ENCODE measurements at regions not wholly inside any gene's neighbourhood (a gene's known extent, or its start where the extent isn't known, plus 50 kb on each side); places are given as distances from the start of the nearest gene placed in this dataset.

GRCh38 chr6:82738773-82739172 lies 326.9 kb downstream of the UBE3D start:
- H3K27me3 ChIP-seq (ENCODE audit: control insufficient read depth in 1 of 2, insufficient read depth in 2 of 2, low read length in 1 of 2): no peaks in the 10 kb centered on the region
- no peaks in the 10 kb centered on the region for H3K36me3 ChIP-seq (ENCODE audit: control insufficient read depth in 1 of 2, insufficient read depth in 2 of 2, low read length in 1 of 2)
- H3K4me3 ChIP-seq (ENCODE audit: low read length in 2 of 2): no peak overlapping the region
- intact Hi-C loops (cut with DNase I): no loop called here
- H3K27ac ChIP-seq (ENCODE audit: low read depth in 1 of 2, low read length in 2 of 2): no peak overlapping the region
- WGBS, 2 donors: 17 to 26% methylated on average over 1 of the region's 1 CpG
- DNase-seq (no peak), ATAC-seq (ENCODE audit: low FRiP score) (no peak)
- H3K4me1 ChIP-seq (ENCODE audit: control insufficient read depth in 1 of 2, insufficient read depth in 2 of 2, low read length in 2 of 2): no peaks in the 10 kb centered on the region
- no peaks in the 10 kb centered on the region for H3K9me3 ChIP-seq (ENCODE audit: control insufficient read depth, low read length)

GRCh38 chr6:82739303-82739702 lies 326.3 kb downstream of the UBE3D start:
- intact Hi-C loops (cut with DNase I): no loop called here
- WGBS, 2 donors: 3 to 8% methylated on average over 1 of the region's 1 CpG
- Histone ChIP-seq H3K27me3 (ENCODE audit: control insufficient read depth in 1 of 2, insufficient read depth in 2 of 2, low read length in 1 of 2) (no peaks in the 10 kb centered on the region), H3K27ac (ENCODE audit: low read depth in 1 of 2, low read length in 2 of 2) (no peak overlapping the region), H3K4me3 (ENCODE audit: low read length in 2 of 2) (no peak overlapping the region), H3K4me1 (ENCODE audit: control insufficient read depth in 1 of 2, insufficient read depth in 2 of 2, low read length in 2 of 2) (no peaks in the 10 kb centered on the region), H3K36me3 (ENCODE audit: control insufficient read depth in 1 of 2, insufficient read depth in 2 of 2, low read length in 1 of 2) (no peaks in the 10 kb centered on the region), H3K9me3 (ENCODE audit: control insufficient read depth, low read length) (no peaks in the 10 kb centered on the region)
- DNase-seq (no peak), ATAC-seq (ENCODE audit: low FRiP score) (no peak)

- DNase-seq (no peak), ATAC-seq (ENCODE audit: low FRiP score) (no peak)
- Histone ChIP-seq H3K9me3 (ENCODE audit: control insufficient read depth, low read length) (no peaks in the 10 kb centered on the region), H3K4me1 (ENCODE audit: control insufficient read depth in 1 of 2, insufficient read depth in 2 of 2, low read length in 2 of 2) (no peaks in the 10 kb centered on the region), H3K36me3 (ENCODE audit: control insufficient read depth in 1 of 2, insufficient read depth in 2 of 2, low read length in 1 of 2) (no peaks in the 10 kb centered on the region), H3K4me3 (ENCODE audit: low read length in 2 of 2) (no peak overlapping the region), H3K27ac (ENCODE audit: low read depth in 1 of 2, low read length in 2 of 2) (no peak overlapping the region), H3K27me3 (ENCODE audit: control insufficient read depth in 1 of 2, insufficient read depth in 2 of 2, low read length in 1 of 2) (no peaks in the 10 kb centered on the region)
- WGBS, 2 donors: 58 to 62% methylated on average over 4 of the region's 4 CpGs
- intact Hi-C loops (cut with DNase I): no loop called here
These were observed 325.6 kb downstream of the UBE3D start for GRCh38 chr6:82740072-82740471.

- H3K36me3 ChIP-seq (ENCODE audit: control insufficient read depth in 1 of 2, insufficient read depth in 2 of 2, low read length in 1 of 2): no peaks in the 10 kb centered on the region
- no peaks in the 10 kb centered on the region for H3K27me3 ChIP-seq (ENCODE audit: control insufficient read depth in 1 of 2, insufficient read depth in 2 of 2, low read length in 1 of 2)
- H3K27ac ChIP-seq (ENCODE audit: low read depth in 1 of 2, low read length in 2 of 2): no peak overlapping the region
- H3K4me1 ChIP-seq (ENCODE audit: control insufficient read depth in 1 of 2, insufficient read depth in 2 of 2, low read length in 2 of 2): no peaks in the 10 kb centered on the region
- intact Hi-C loops (cut with DNase I): no loop called here
- no peaks in the 10 kb centered on the region for H3K9me3 ChIP-seq (ENCODE audit: control insufficient read depth, low read length)
- no peak for ATAC-seq (ENCODE audit: low FRiP score)
- no peak for DNase-seq
- H3K4me3 ChIP-seq (ENCODE audit: low read length in 2 of 2): no peak overlapping the region
- WGBS, 2 donors: 78 to 80% methylated on average over 1 of the region's 1 CpG
These were observed 324.2 kb downstream of the UBE3D start for GRCh38 chr6:82741325-82741995.

- DNase-seq (no peak), ATAC-seq (ENCODE audit: low FRiP score) (no peak)
- no peak overlapping the region for H3K27ac ChIP-seq (ENCODE audit: low read depth in 1 of 2, low read length in 2 of 2)
- H3K36me3 ChIP-seq (ENCODE audit: control insufficient read depth in 1 of 2, insufficient read depth in 2 of 2, low read length in 1 of 2): no peaks in the 10 kb centered on the region
- no peaks in the 10 kb centered on the region for H3K4me1 ChIP-seq (ENCODE audit: control insufficient read depth in 1 of 2, insufficient read depth in 2 of 2, low read length in 2 of 2)
- no peaks in the 10 kb centered on the region for H3K9me3 ChIP-seq (ENCODE audit: control insufficient read depth, low read length)
- no peak overlapping the region for H3K4me3 ChIP-seq (ENCODE audit: low read length in 2 of 2)
- no peaks in the 10 kb centered on the region for H3K27me3 ChIP-seq (ENCODE audit: control insufficient read depth in 1 of 2, insufficient read depth in 2 of 2, low read length in 1 of 2)
- 26 to 33% methylated on average over 3 of the region's 3 CpGs for WGBS, 2 donors
- intact Hi-C loops (cut with DNase I): no loop called here
These were observed 323.6 kb downstream of the UBE3D start for GRCh38 chr6:82741996-82742385.

GRCh38 chr6:82744286-82745015 lies 321.2 kb downstream of the UBE3D start:
- Histone ChIP-seq H3K4me3 (ENCODE audit: low read length in 2 of 2) (no peak overlapping the region), H3K4me1 (ENCODE audit: control insufficient read depth in 1 of 2, insufficient read depth in 2 of 2, low read length in 2 of 2) (no peaks in the 10 kb centered on the region), H3K9me3 (ENCODE audit: control insufficient read depth, low read length) (no peaks in the 10 kb centered on the region), H3K36me3 (ENCODE audit: control insufficient read depth in 1 of 2, insufficient read depth in 2 of 2, low read length in 1 of 2) (no peaks in the 10 kb centered on the region), H3K27me3 (ENCODE audit: control insufficient read depth in 1 of 2, insufficient read depth in 2 of 2, low read length in 1 of 2) (no peaks in the 10 kb centered on the region), H3K27ac (ENCODE audit: low read depth in 1 of 2, low read length in 2 of 2) (no peak overlapping the region)
- ATAC-seq (ENCODE audit: low FRiP score) (no peak), DNase-seq (no peak)
- 94 to 95% methylated on average over 1 of the region's 1 CpG for WGBS, 2 donors
- intact Hi-C loops (cut with DNase I): no loop called here

GRCh38 chr6:82750556-82750955 lies 315.1 kb downstream of the UBE3D start:
- Histone ChIP-seq H3K36me3 (ENCODE audit: control insufficient read depth in 1 of 2, insufficient read depth in 2 of 2, low read length in 1 of 2) (no peaks in the 10 kb centered on the region), H3K27me3 (ENCODE audit: control insufficient read depth in 1 of 2, insufficient read depth in 2 of 2, low read length in 1 of 2) (no peaks in the 10 kb centered on the region), H3K27ac (ENCODE audit: low read depth in 1 of 2, low read length in 2 of 2) (no peak overlapping the region), H3K4me3 (ENCODE audit: low read length in 2 of 2) (no peak overlapping the region), H3K9me3 (ENCODE audit: control insufficient read depth, low read length) (no peaks in the 10 kb centered on the region), H3K4me1 (ENCODE audit: control insufficient read depth in 1 of 2, insufficient read depth in 2 of 2, low read length in 2 of 2) (no peaks in the 10 kb centered on the region)
- 36 to 39% methylated on average over 4 of the region's 4 CpGs for WGBS, 2 donors
- ATAC-seq (ENCODE audit: low FRiP score) (no peak), DNase-seq (no peak)
- intact Hi-C loops (cut with DNase I): no loop called here

- no peak overlapping the region for H3K27ac ChIP-seq (ENCODE audit: low read depth in 1 of 2, low read length in 2 of 2)
- intact Hi-C loops (cut with DNase I): no loop called here
These were observed 313.9 kb downstream of the UBE3D start for GRCh38 chr6:82751718-82752117.

GRCh38 chr6:82761674-82762345 lies 303.8 kb downstream of the UBE3D start:
- intact Hi-C loops (cut with DNase I): no loop called here
- WGBS, 2 donors: 35 to 44% methylated on average over 2 of the region's 2 CpGs
- DNase-seq (no peak), ATAC-seq (ENCODE audit: low FRiP score) (no peak)
- Histone ChIP-seq H3K27me3 (ENCODE audit: control insufficient read depth in 1 of 2, insufficient read depth in 2 of 2, low read length in 1 of 2) (no peaks in the 10 kb centered on the region), H3K36me3 (ENCODE audit: control insufficient read depth in 1 of 2, insufficient read depth in 2 of 2, low read length in 1 of 2) (no peaks in the 10 kb centered on the region), H3K4me1 (ENCODE audit: control insufficient read depth in 1 of 2, insufficient read depth in 2 of 2, low read length in 2 of 2) (no peaks in the 10 kb centered on the region), H3K4me3 (ENCODE audit: low read length in 2 of 2) (no peak overlapping the region), H3K9me3 (ENCODE audit: control insufficient read depth, low read length) (no peaks in the 10 kb centered on the region), H3K27ac (ENCODE audit: low read depth in 1 of 2, low read length in 2 of 2) (no peak overlapping the region)

More at GRCh38 chr6:82751718-82752117, 313.9 kb downstream of the UBE3D start:
- DNase-seq: no peak
- H3K4me1 ChIP-seq (ENCODE audit: control insufficient read depth in 1 of 2, insufficient read depth in 2 of 2, low read length in 2 of 2): no peaks in the 10 kb centered on the region
- no peaks in the 10 kb centered on the region for H3K9me3 ChIP-seq (ENCODE audit: control insufficient read depth, low read length)
- H3K27me3 ChIP-seq (ENCODE audit: control insufficient read depth in 1 of 2, insufficient read depth in 2 of 2, low read length in 1 of 2): no peaks in the 10 kb centered on the region
- ATAC-seq (ENCODE audit: low FRiP score): no peak
- no peaks in the 10 kb centered on the region for H3K36me3 ChIP-seq (ENCODE audit: control insufficient read depth in 1 of 2, insufficient read depth in 2 of 2, low read length in 1 of 2)
- no peak overlapping the region for H3K4me3 ChIP-seq (ENCODE audit: low read length in 2 of 2)

Data from aorta (tissue), 5 donors.